Activated naive CD4-positive, alpha-beta T cell treated with anti-CD3 and anti-CD28 coated beads, Interleukin-2, amount 50 U/mL, for 72 hours (primary cell): ENCODE measurements at regions not wholly inside any gene's neighbourhood (a gene's known extent, or its start where the extent isn't known, plus 50 kb on each side); places are given as distances from the start of the nearest gene placed in this dataset.
"Not testable (repeated sequence)": the region's sequence is repeated elsewhere in the genome, so short reads cannot be mapped to it uniquely, and the experiment has no call there.

Experiments
- ATAC-seq, 2 donors: fragments of 150-1000 bp; cut with Tn5 transposase; 2 replicates each; pipeline ENCODE4 v1.10.0; 2021; ENCODE audit warnings: mild to moderate bottlenecking in 2 of 2, moderate library complexity in 2 of 2
- DNase-seq, 2 donors: peaks; one replicate each; pipeline ENCODE4 v3.0.0; 2021 to 2022; ENCODE audit warnings: low spot score in 2 of 2
- H3K27ac Mint-ChIP-seq, 2 donors: one replicate each; pipeline ENCODE4 v1.8.0; 2022; ENCODE audit warnings: mild to moderate bottlenecking in 2 of 2, mixed read lengths in 2 of 2
- H3K36me3 Mint-ChIP-seq, 2 donors: one replicate each; pipeline ENCODE4 v1.8.0; 2022; ENCODE audit warnings: mixed read lengths in 2 of 2
- H3K9me3 Mint-ChIP-seq, 2 donors: one replicate each; pipeline ENCODE4 v1.8.0; 2022; ENCODE audit warnings: mixed read lengths in 2 of 2

GRCh38 chr3:107927361-107928083 is 163.3 kb downstream of the CD47 start:
- ATAC-seq (peak; percentile 96), DNase-seq (peak; percentile 71 to 73)
- Mint-ChIP-seq H3K27ac (peak overlapping the region in 1 of 2 donors; percentile 60), H3K36me3 (no peaks in the 10 kb centered on the region), H3K9me3 (no peaks in the 10 kb centered on the region)

- ATAC-seq = no peak
- Mint-ChIP-seq H3K36me3 (no peaks in the 10 kb centered on the region), H3K9me3 (no peaks in the 10 kb centered on the region), H3K27ac (peak overlapping the region in 1 of 2 donors; percentile 0)
- no peak for DNase-seq
Observed at GRCh38 chr3:107925851-107926250, 165.0 kb downstream of the CD47 start.

GRCh38 chr3:107921038-107921437 is 169.8 kb downstream of the CD47 start:
- Mint-ChIP-seq H3K27ac (no peak overlapping the region), H3K9me3 (no peaks in the 10 kb centered on the region), H3K36me3 (no peaks in the 10 kb centered on the region)
- peak in 1 of 2 donors; percentile 21 for ATAC-seq
- no peak for DNase-seq

GRCh38 chr3:107920538-107920937 is 170.3 kb downstream of the CD47 start:
- peak; percentile 29 to 91 for ATAC-seq

GRCh38 chr3:107919239-107919638 is 171.6 kb downstream of the CD47 start:
- H3K27ac Mint-ChIP-seq = no peak overlapping the region
- no peaks in the 10 kb centered on the region for H3K9me3 Mint-ChIP-seq
- DNase-seq (no peak), ATAC-seq (no peak)
- no peaks in the 10 kb centered on the region for H3K36me3 Mint-ChIP-seq

More at GRCh38 chr3:107920538-107920937, 170.3 kb downstream of the CD47 start:
- no peaks in the 10 kb centered on the region for H3K9me3 Mint-ChIP-seq
- no peak for DNase-seq
- H3K27ac Mint-ChIP-seq = no peak overlapping the region
- no peaks in the 10 kb centered on the region for H3K36me3 Mint-ChIP-seq

GRCh38 chr3:107916171-107916570 is 174.7 kb downstream of the CD47 start:
- Mint-ChIP-seq H3K9me3 (no peaks in the 10 kb centered on the region), H3K27ac (no peak overlapping the region), H3K36me3 (no peaks in the 10 kb centered on the region)
- DNase-seq = no peak
- no peak for ATAC-seq

- Mint-ChIP-seq H3K36me3 (no peaks in the 10 kb centered on the region), H3K27ac (no peak overlapping the region), H3K9me3 (no peaks in the 10 kb centered on the region)
- no peak for DNase-seq
- ATAC-seq = no peak
Observed at GRCh38 chr3:107915706-107916105, 175.1 kb downstream of the CD47 start.

GRCh38 chr3:107913701-107914100 is 177.1 kb downstream of the CD47 start:
- no peak overlapping the region for H3K27ac Mint-ChIP-seq
- H3K36me3 Mint-ChIP-seq = no peaks in the 10 kb centered on the region
- DNase-seq (no peak), ATAC-seq (no peak)
- H3K9me3 Mint-ChIP-seq = no peaks in the 10 kb centered on the region

- ATAC-seq (peak; percentile 20 to 25), DNase-seq (no peak)
- H3K36me3 Mint-ChIP-seq = no peaks in the 10 kb centered on the region
- peak overlapping the region in 1 of 2 donors; percentile 46 for H3K27ac Mint-ChIP-seq
- H3K9me3 Mint-ChIP-seq = no peaks in the 10 kb centered on the region
Observed at GRCh38 chr3:107911337-107912000, 179.4 kb downstream of the CD47 start.

- no peaks in the 10 kb centered on the region for H3K9me3 Mint-ChIP-seq
- H3K36me3 Mint-ChIP-seq = no peaks in the 10 kb centered on the region
- DNase-seq (peak in 1 of 2 donors; percentile 36), ATAC-seq (peak; percentile 96)
- H3K27ac Mint-ChIP-seq = no peak overlapping the region
Observed at GRCh38 chr3:107910713-107911259, 180.0 kb downstream of the CD47 start.

GRCh38 chr3:107909583-107909982 is 181.2 kb downstream of the CD47 start:
- H3K27ac Mint-ChIP-seq, H3K36me3 Mint-ChIP-seq, DNase-seq, H3K9me3 Mint-ChIP-seq, ATAC-seq: not testable (repeated sequence)

GRCh38 chr3:107907996-107908395 is 182.8 kb downstream of the CD47 start:
- no peak for ATAC-seq
- Mint-ChIP-seq H3K27ac (no peak overlapping the region), H3K36me3 (no peaks in the 10 kb centered on the region), H3K9me3 (no peaks in the 10 kb centered on the region)
- DNase-seq = no peak

GRCh38 chr3:107904536-107905066 is 186.2 kb downstream of the CD47 start:
- Mint-ChIP-seq H3K27ac (no peak overlapping the region), H3K36me3 (no peaks in the 10 kb centered on the region), H3K9me3 (no peaks in the 10 kb centered on the region)
- no peak for DNase-seq
- no peak for ATAC-seq

- no peak for DNase-seq
- no peaks in the 10 kb centered on the region for H3K36me3 Mint-ChIP-seq
- no peak overlapping the region for H3K27ac Mint-ChIP-seq
Observed at GRCh38 chr3:107899990-107900651, 190.7 kb downstream of the CD47 start.

GRCh38 chr3:107897471-107898061 is 193.3 kb downstream of the CD47 start:
- no peaks in the 10 kb centered on the region for H3K36me3 Mint-ChIP-seq
- H3K9me3 Mint-ChIP-seq = no peaks in the 10 kb centered on the region
- ATAC-seq = no peak
- no peak for DNase-seq
- no peak overlapping the region for H3K27ac Mint-ChIP-seq

More at GRCh38 chr3:107899990-107900651, 190.7 kb downstream of the CD47 start:
- ATAC-seq = no peak
- no peaks in the 10 kb centered on the region for H3K9me3 Mint-ChIP-seq

GRCh38 chr3:107894998-107895397 is 195.8 kb downstream of the CD47 start:
- ATAC-seq (peak in 1 of 2 donors; percentile 32), DNase-seq (no peak)
- Mint-ChIP-seq H3K36me3 (no peaks in the 10 kb centered on the region), H3K9me3 (no peaks in the 10 kb centered on the region), H3K27ac (no peak overlapping the region)
